MM.1S (cell line): ENCODE measurements at regions not wholly inside any gene's neighbourhood (a gene's known extent, or its start where the extent isn't known, plus 50 kb on each side); places are given as distances from the start of the nearest gene placed in this dataset.

Experiments
- DNase-seq: peaks from one replicate; pipeline ENCODE4 v3.0.0-alpha.2; 2015
- H2AFZ ChIP-seq: fragments of 300-600 bp; sonication (generic); 2 replicates; pipeline ENCODE4 v1.6.0; 2016; ENCODE audit warnings: antibody characterized with exemption, low read length
- H3F3A ChIP-seq: fragments of 300-600 bp; sonication (generic); 2 replicates; pipeline ENCODE4 v1.6.1; 2016; ENCODE audit warnings: mild to moderate bottlenecking, antibody characterized with exemption, low read length, moderate library complexity, mixed read lengths; ENCODE audit not compliant: insufficient read depth
- H3K27ac ChIP-seq: fragments of 300-600 bp; sonication (generic); 2 replicates; pipeline ENCODE4 v1.5.1; 2016; ENCODE audit warnings: mild to moderate bottlenecking, low read length
- H3K27me3 ChIP-seq: fragments of 300-600 bp; sonication (generic); replicated peaks from 2 replicates; pipeline ENCODE4 v1.6.0; 2016; ENCODE audit warnings: low read length; ENCODE audit not compliant: insufficient read depth
- H3K36me3 ChIP-seq: fragments of 300-600 bp; sonication (generic); replicated peaks from 2 replicates; pipeline ENCODE4 v1.6.1; 2016; ENCODE audit warnings: mild to moderate bottlenecking, low read length, mixed read lengths; ENCODE audit not compliant: insufficient read depth
- H3K4me1 ChIP-seq: fragments of 300-600 bp; sonication (generic); 2 replicates; pipeline ENCODE4 v1.6.1; 2016; ENCODE audit warnings: low read length, mixed read lengths
- H3K4me2 ChIP-seq: fragments of 300-600 bp; sonication (generic); 2 replicates; pipeline ENCODE4 v1.6.0; 2016; ENCODE audit warnings: low read depth, low read length
- H3K4me3 ChIP-seq: fragments of 300-600 bp; sonication (generic); 2 replicates; pipeline ENCODE4 v1.5.1; 2016; ENCODE audit warnings: low read length, mixed read lengths
- H3K79me2 ChIP-seq: fragments of 300-600 bp; sonication (generic); 2 replicates; pipeline ENCODE4 v1.6.1; 2016; ENCODE audit warnings: mixed run types, low read length, mixed read lengths
- H3K9ac ChIP-seq: fragments of 300-600 bp; sonication (generic); 2 replicates; pipeline ENCODE4 v1.6.1; 2016; ENCODE audit warnings: low read length, mixed read lengths
- H3K9me2 ChIP-seq: fragments of 300-600 bp; sonication (generic); replicated peaks from 2 replicates; pipeline ENCODE4 v1.6.1; 2016; ENCODE audit warnings: mild to moderate bottlenecking, low read length, mixed read lengths; ENCODE audit not compliant: insufficient read depth
- H3K9me3 ChIP-seq: fragments of 300-600 bp; sonication (generic); replicated peaks from 2 replicates; pipeline ENCODE4 v1.6.1; 2016; ENCODE audit warnings: mild to moderate bottlenecking, low read length, mixed read lengths; ENCODE audit not compliant: insufficient read depth
- H4K20me1 ChIP-seq: fragments of 300-600 bp; sonication (generic); 2 replicates; pipeline ENCODE4 v1.6.1; 2016; ENCODE audit warnings: mild to moderate bottlenecking, low read length, moderate library complexity, mixed read lengths; ENCODE audit not compliant: insufficient read depth
- EZH2 ChIP-seq: fragments of 300-600 bp; sonication (generic); optimal IDR thresholded peaks from 2 replicates; pipeline ENCODE3; 2017; ENCODE audit warnings: low read depth, mild to moderate bottlenecking, antibody characterized with exemption, low read length, mixed read lengths
- EZH2phosphoT487 ChIP-seq: fragments of 300-600 bp; sonication (generic); IDR thresholded peaks from 2 replicates; pipeline ENCODE4 v1.6.1; 2018; ENCODE audit warnings: antibody characterized with exemption, low read length
- TF ChIP-seq, protein P1 (sequence below): fragments of 300-600 bp; sonication (generic); IDR thresholded peaks from 2 replicates; pipeline ENCODE4 v1.5.1; 2016; ENCODE audit warnings: antibody characterized with exemption, low read length, mixed read lengths

DNA sequence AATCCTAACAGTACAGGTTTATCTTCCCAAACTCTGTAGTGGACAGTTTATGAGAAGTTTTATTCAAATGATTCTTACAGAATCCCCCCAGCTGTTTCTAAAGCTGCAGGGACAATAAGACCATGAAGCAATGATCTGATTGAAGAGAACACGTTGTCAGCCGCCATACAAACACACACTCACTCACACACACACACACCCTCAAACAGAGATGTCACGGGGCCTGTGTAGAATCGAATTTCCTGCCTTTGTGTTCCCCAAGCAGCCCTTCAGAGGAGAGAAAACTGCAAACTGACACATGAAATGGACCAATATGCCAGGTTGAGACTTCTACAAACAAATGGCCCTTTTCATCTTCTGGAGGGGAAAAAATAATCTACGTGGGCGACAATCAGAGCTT lies 80.5 kb upstream of the TBX3 start:
- no peaks in the 10 kb centered on the region for H3K9me2 ChIP-seq
- H3K4me2 ChIP-seq: no peak overlapping the region
- H3K4me1 ChIP-seq: no peaks in the 10 kb centered on the region
- no peaks in the 10 kb centered on the region for H3K27me3 ChIP-seq
- no peak overlapping the region for H3K27ac ChIP-seq
- no peaks in the 10 kb centered on the region for H3F3A ChIP-seq
- no peak overlapping the region for H2AFZ ChIP-seq
- H3K79me2 ChIP-seq: no peaks in the 10 kb centered on the region
- H3K9me3 ChIP-seq: no peaks in the 10 kb centered on the region
- H3K4me3 ChIP-seq: no peak overlapping the region
- TF ChIP-seq, protein P1, sequence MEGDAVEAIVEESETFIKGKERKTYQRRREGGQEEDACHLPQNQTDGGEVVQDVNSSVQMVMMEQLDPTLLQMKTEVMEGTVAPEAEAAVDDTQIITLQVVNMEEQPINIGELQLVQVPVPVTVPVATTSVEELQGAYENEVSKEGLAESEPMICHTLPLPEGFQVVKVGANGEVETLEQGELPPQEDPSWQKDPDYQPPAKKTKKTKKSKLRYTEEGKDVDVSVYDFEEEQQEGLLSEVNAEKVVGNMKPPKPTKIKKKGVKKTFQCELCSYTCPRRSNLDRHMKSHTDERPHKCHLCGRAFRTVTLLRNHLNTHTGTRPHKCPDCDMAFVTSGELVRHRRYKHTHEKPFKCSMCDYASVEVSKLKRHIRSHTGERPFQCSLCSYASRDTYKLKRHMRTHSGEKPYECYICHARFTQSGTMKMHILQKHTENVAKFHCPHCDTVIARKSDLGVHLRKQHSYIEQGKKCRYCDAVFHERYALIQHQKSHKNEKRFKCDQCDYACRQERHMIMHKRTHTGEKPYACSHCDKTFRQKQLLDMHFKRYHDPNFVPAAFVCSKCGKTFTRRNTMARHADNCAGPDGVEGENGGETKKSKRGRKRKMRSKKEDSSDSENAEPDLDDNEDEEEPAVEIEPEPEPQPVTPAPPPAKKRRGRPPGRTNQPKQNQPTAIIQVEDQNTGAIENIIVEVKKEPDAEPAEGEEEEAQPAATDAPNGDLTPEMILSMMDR: no peak
- TF ChIP-seq EZH2 (no peak), EZH2phosphoT487 (no peak)
- H3K9ac ChIP-seq: no peak overlapping the region
- DNase-seq: no peak
- no peaks in the 10 kb centered on the region for H4K20me1 ChIP-seq
- no peaks in the 10 kb centered on the region for H3K36me3 ChIP-seq

GRCh38 chr12:114762490-114763110 lies 78.6 kb upstream of the TBX3 start:
- Histone ChIP-seq H3K9me2 (no peaks in the 10 kb centered on the region), H3K9ac (no peak overlapping the region), H2AFZ (no peak overlapping the region), H3F3A (no peaks in the 10 kb centered on the region), H3K79me2 (no peaks in the 10 kb centered on the region), H3K4me3 (no peak overlapping the region), H3K4me1 (no peaks in the 10 kb centered on the region), H4K20me1 (no peaks in the 10 kb centered on the region), H3K27me3 (no peaks in the 10 kb centered on the region), H3K36me3 (no peaks in the 10 kb centered on the region), H3K4me2 (no peak overlapping the region), H3K27ac (no peak overlapping the region), H3K9me3 (no peaks in the 10 kb centered on the region)
- no peak for DNase-seq
- TF ChIP-seq, protein P1: no peak
- no peak for TF ChIP-seq EZH2phosphoT487
- TF ChIP-seq EZH2: no peak

GRCh38 chr12:114760151-114760877 lies 76.3 kb upstream of the TBX3 start:
- H3K9me3 ChIP-seq: no peaks in the 10 kb centered on the region
- no peaks in the 10 kb centered on the region for H3K9me2 ChIP-seq
- no peak overlapping the region for H3K9ac ChIP-seq
- no peaks in the 10 kb centered on the region for H3F3A ChIP-seq
- no peak overlapping the region for H3K27ac ChIP-seq
- H2AFZ ChIP-seq: no peak overlapping the region
- TF ChIP-seq, protein P1: no peak
- TF ChIP-seq EZH2 (no peak), EZH2phosphoT487 (no peak)
- H3K79me2 ChIP-seq: no peaks in the 10 kb centered on the region
- H3K4me2 ChIP-seq: no peak overlapping the region
- no peaks in the 10 kb centered on the region for H3K4me1 ChIP-seq
- H3K27me3 ChIP-seq: no peaks in the 10 kb centered on the region
- no peaks in the 10 kb centered on the region for H4K20me1 ChIP-seq
- DNase-seq: no peak
- H3K36me3 ChIP-seq: no peaks in the 10 kb centered on the region
- no peak overlapping the region for H3K4me3 ChIP-seq
